ENCODE measurements at regions not wholly inside any gene's neighbourhood (a gene's known extent, or its start where the extent isn't known, plus 50 kb on each side); places are given as distances from the start of the nearest gene placed in this dataset.

DNA sequence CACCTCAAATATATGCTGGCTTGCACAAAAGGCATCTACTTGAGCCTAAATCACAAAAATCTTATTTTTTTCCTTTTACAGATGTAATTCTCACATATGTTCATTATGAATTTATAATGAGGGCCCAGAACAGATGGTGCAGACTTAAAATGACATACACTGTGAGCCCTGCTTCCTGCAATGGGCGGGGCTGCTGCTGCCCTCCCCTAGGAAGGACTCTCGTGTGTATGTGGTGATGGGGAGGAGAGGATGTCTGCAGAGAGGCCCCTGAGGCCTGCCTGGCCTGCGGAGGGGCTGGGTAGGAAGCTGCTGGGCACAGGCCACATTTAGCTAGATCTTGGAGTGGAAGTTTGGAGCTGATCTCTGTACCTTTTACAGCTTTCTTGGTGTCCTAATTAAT is 233.4 kb upstream of the KIRREL3 start:
- Histone ChIP-seq H3K79me2 (ENCODE audit: control insufficient read depth, insufficient read depth, low read length) (no peaks in the 10 kb centered on the region), H3K9ac (ENCODE audit: low read length) (no peak overlapping the region), H3K4me3 (ENCODE audit: control extremely low read depth in 1 of 5, extremely low read depth in 1 of 5, insufficient read depth in 1 of 5, low read depth in 2 of 5, low read length in 4 of 5) (no peak overlapping the region), H2AFZ (ENCODE audit: insufficient read depth, low read depth, low read length, poor library complexity, severe bottlenecking) (no peak overlapping the region), H4K20me1 (ENCODE audit: control insufficient read depth, insufficient read depth, low read length, poor library complexity, severe bottlenecking) (no peaks in the 10 kb centered on the region), H3K4me2 (replicated peaks; ENCODE audit: low read depth, low read length, poor library complexity, severe bottlenecking) (no peak overlapping the region), H3K27ac (ENCODE audit: low read length in 2 of 2) (no peak overlapping the region), H3K36me3 (replicated peaks in 1 of 2; ENCODE audit: control extremely low read depth in 1 of 2, control insufficient read depth in 1 of 2, extremely low read depth in 1 of 2, insufficient read depth in 2 of 2, low read length in 1 of 2) (no peaks in the 10 kb centered on the region), H3K4me1 (ENCODE audit: control insufficient read depth in 2 of 2, insufficient read depth in 2 of 2, low read length in 2 of 2) (no peaks in the 10 kb centered on the region), H3K9me3 (ENCODE audit: control extremely low read depth in 1 of 3, control insufficient read depth in 2 of 3, insufficient read depth in 1 of 3, low read length in 2 of 3) (no peaks in the 10 kb centered on the region), H3K27me3 (replicated peaks in 1 of 4; ENCODE audit: control extremely low read depth in 1 of 4, control insufficient read depth in 3 of 4, insufficient read depth in 4 of 4, low read length in 3 of 4) (no peaks in the 10 kb centered on the region)
- WGBS (ENCODE audit: insufficient coverage), result 44% methylated on average over 3 of the region's 3 CpGs
- ChIA-PET CTCF (no interaction called here), POLR2A (no interaction called here)
- Mint-ChIP-seq H3K9me3 (ENCODE audit: insufficient read depth) (no peaks in the 10 kb centered on the region), H3K4me1 (no peaks in the 10 kb centered on the region), H3K27ac (no peak overlapping the region), H3K4me3 (no peak overlapping the region), H3K27me3 (no peaks in the 10 kb centered on the region)
- intact Hi-C loops (cut with micrococcal nuclease), result no loop called here
- no peak for TF ChIP-seq EZH2 (IDR thresholded peaks at IDR 0.05; ENCODE audit: borderline replicate concordance, insufficient read depth, low read depth, low read length, poor library complexity, severe bottlenecking)
- TF ChIP-seq, protein P1, sequence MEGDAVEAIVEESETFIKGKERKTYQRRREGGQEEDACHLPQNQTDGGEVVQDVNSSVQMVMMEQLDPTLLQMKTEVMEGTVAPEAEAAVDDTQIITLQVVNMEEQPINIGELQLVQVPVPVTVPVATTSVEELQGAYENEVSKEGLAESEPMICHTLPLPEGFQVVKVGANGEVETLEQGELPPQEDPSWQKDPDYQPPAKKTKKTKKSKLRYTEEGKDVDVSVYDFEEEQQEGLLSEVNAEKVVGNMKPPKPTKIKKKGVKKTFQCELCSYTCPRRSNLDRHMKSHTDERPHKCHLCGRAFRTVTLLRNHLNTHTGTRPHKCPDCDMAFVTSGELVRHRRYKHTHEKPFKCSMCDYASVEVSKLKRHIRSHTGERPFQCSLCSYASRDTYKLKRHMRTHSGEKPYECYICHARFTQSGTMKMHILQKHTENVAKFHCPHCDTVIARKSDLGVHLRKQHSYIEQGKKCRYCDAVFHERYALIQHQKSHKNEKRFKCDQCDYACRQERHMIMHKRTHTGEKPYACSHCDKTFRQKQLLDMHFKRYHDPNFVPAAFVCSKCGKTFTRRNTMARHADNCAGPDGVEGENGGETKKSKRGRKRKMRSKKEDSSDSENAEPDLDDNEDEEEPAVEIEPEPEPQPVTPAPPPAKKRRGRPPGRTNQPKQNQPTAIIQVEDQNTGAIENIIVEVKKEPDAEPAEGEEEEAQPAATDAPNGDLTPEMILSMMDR (IDR thresholded peaks at IDR 0.05), result no peak
- DNase-seq, result no peak
- no peak for ATAC-seq (ENCODE audit: low read depth)

DNA sequence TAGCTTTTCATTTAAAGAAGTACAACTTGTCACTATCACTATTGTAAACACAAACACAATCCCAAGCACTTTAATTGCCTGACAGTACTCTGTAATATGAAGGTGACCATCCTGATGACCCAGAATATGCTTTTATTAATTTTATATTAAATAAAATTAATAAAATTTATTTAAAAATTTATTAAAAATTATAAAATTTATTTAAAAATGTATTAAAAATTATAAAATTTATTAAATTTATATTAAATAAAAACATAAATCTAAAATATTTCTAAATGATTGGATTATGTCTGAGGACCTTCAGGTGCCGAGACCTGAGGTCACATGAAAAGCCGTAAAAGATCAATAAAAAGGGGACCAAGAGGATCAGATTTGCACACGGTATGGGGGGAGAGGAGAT is 229.8 kb upstream of the KIRREL3 start:
- H3K4me1 Mint-ChIP-seq, result no peaks in the 10 kb centered on the region
- H3K27me3 Mint-ChIP-seq, result no peaks in the 10 kb centered on the region
- CTCF ChIA-PET, result no interaction called here
- no peaks in the 10 kb centered on the region for H3K79me2 ChIP-seq (ENCODE audit: control insufficient read depth, insufficient read depth, low read length)
- H3K4me1 ChIP-seq (ENCODE audit: control insufficient read depth in 2 of 2, insufficient read depth in 2 of 2, low read length in 2 of 2), result no peaks in the 10 kb centered on the region
- TF ChIP-seq EZH2 (IDR thresholded peaks at IDR 0.05; ENCODE audit: borderline replicate concordance, insufficient read depth, low read depth, low read length, poor library complexity, severe bottlenecking), result no peak
- TF ChIP-seq, protein P1 (IDR thresholded peaks at IDR 0.05), result no peak
- H3K27ac Mint-ChIP-seq, result no peak overlapping the region
- 86% methylated on average over 2 of the region's 3 CpGs for WGBS (ENCODE audit: insufficient coverage)
- H3K9ac ChIP-seq (ENCODE audit: low read length), result no peak overlapping the region
- no peak overlapping the region for H3K27ac ChIP-seq (ENCODE audit: low read length in 2 of 2)
- no peaks in the 10 kb centered on the region for H3K9me3 Mint-ChIP-seq (ENCODE audit: insufficient read depth)
- POLR2A ChIA-PET, result no interaction called here
- ATAC-seq (ENCODE audit: low read depth) (no peak), DNase-seq (no peak)
- intact Hi-C loops (cut with micrococcal nuclease), result no loop called here
- no peaks in the 10 kb centered on the region for H3K36me3 ChIP-seq (replicated peaks in 1 of 2; ENCODE audit: control extremely low read depth in 1 of 2, control insufficient read depth in 1 of 2, extremely low read depth in 1 of 2, insufficient read depth in 2 of 2, low read length in 1 of 2)
- H4K20me1 ChIP-seq (ENCODE audit: control insufficient read depth, insufficient read depth, low read length, poor library complexity, severe bottlenecking), result no peaks in the 10 kb centered on the region
- H3K4me3 ChIP-seq (ENCODE audit: control extremely low read depth in 1 of 5, extremely low read depth in 1 of 5, insufficient read depth in 1 of 5, low read depth in 2 of 5, low read length in 4 of 5), result no peak overlapping the region
- no peak overlapping the region for H3K4me2 ChIP-seq (replicated peaks; ENCODE audit: low read depth, low read length, poor library complexity, severe bottlenecking)
- H3K27me3 ChIP-seq (replicated peaks in 1 of 4; ENCODE audit: control extremely low read depth in 1 of 4, control insufficient read depth in 3 of 4, insufficient read depth in 4 of 4, low read length in 3 of 4), result no peaks in the 10 kb centered on the region
- no peak overlapping the region for H3K4me3 Mint-ChIP-seq
- H3K9me3 ChIP-seq (ENCODE audit: control extremely low read depth in 1 of 3, control insufficient read depth in 2 of 3, insufficient read depth in 1 of 3, low read length in 2 of 3), result no peaks in the 10 kb centered on the region
- H2AFZ ChIP-seq (ENCODE audit: insufficient read depth, low read depth, low read length, poor library complexity, severe bottlenecking), result no peak overlapping the region

All from B cell (primary cell).